ENCODE measurements at regions not wholly inside any gene's neighbourhood (a gene's known extent, or its start where the extent isn't known, plus 50 kb on each side); places are given as distances from the start of the nearest gene placed in this dataset.
"Not testable (repeated sequence)": the region's sequence is repeated elsewhere in the genome, so short reads cannot be mapped to it uniquely, and the experiment has no call there.

- not testable (repeated sequence) for TF ChIP-seq EZH2 (conservative IDR thresholded peaks at IDR 0.05; ENCODE audit: low read depth, low read length); PATZ1 (CRISPR knock-in tag; IDR thresholded peaks at IDR 0.05); FOXJ3 (CRISPR knock-in tag; IDR thresholded peaks at IDR 0.05; ENCODE audit: borderline replicate concordance); MTA3 (CRISPR knock-in tag; IDR thresholded peaks at IDR 0.05); ZMYM3 (CRISPR knock-in tag; IDR thresholded peaks at IDR 0.05); SP1 (IDR thresholded peaks at IDR 0.05); SP1 (CRISPR knock-in tag; IDR thresholded peaks at IDR 0.05); POLR2AphosphoS5 (IDR thresholded peaks at IDR 0.05; ENCODE audit: low read depth, low read length)
- TF ChIP-seq, protein P1, sequence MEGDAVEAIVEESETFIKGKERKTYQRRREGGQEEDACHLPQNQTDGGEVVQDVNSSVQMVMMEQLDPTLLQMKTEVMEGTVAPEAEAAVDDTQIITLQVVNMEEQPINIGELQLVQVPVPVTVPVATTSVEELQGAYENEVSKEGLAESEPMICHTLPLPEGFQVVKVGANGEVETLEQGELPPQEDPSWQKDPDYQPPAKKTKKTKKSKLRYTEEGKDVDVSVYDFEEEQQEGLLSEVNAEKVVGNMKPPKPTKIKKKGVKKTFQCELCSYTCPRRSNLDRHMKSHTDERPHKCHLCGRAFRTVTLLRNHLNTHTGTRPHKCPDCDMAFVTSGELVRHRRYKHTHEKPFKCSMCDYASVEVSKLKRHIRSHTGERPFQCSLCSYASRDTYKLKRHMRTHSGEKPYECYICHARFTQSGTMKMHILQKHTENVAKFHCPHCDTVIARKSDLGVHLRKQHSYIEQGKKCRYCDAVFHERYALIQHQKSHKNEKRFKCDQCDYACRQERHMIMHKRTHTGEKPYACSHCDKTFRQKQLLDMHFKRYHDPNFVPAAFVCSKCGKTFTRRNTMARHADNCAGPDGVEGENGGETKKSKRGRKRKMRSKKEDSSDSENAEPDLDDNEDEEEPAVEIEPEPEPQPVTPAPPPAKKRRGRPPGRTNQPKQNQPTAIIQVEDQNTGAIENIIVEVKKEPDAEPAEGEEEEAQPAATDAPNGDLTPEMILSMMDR (CRISPR knock-in tag; IDR thresholded peaks at IDR 0.05) = not testable (repeated sequence)
- TF ChIP-seq, protein P2, sequence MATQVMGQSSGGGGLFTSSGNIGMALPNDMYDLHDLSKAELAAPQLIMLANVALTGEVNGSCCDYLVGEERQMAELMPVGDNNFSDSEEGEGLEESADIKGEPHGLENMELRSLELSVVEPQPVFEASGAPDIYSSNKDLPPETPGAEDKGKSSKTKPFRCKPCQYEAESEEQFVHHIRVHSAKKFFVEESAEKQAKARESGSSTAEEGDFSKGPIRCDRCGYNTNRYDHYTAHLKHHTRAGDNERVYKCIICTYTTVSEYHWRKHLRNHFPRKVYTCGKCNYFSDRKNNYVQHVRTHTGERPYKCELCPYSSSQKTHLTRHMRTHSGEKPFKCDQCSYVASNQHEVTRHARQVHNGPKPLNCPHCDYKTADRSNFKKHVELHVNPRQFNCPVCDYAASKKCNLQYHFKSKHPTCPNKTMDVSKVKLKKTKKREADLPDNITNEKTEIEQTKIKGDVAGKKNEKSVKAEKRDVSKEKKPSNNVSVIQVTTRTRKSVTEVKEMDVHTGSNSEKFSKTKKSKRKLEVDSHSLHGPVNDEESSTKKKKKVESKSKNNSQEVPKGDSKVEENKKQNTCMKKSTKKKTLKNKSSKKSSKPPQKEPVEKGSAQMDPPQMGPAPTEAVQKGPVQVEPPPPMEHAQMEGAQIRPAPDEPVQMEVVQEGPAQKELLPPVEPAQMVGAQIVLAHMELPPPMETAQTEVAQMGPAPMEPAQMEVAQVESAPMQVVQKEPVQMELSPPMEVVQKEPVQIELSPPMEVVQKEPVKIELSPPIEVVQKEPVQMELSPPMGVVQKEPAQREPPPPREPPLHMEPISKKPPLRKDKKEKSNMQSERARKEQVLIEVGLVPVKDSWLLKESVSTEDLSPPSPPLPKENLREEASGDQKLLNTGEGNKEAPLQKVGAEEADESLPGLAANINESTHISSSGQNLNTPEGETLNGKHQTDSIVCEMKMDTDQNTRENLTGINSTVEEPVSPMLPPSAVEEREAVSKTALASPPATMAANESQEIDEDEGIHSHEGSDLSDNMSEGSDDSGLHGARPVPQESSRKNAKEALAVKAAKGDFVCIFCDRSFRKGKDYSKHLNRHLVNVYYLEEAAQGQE (IDR thresholded peaks at IDR 0.05; ENCODE audit: borderline replicate concordance in 1 of 2, low read depth in 1 of 2, low read length in 2 of 2) = not testable (repeated sequence)
- TF ChIP-seq, protein P3, sequence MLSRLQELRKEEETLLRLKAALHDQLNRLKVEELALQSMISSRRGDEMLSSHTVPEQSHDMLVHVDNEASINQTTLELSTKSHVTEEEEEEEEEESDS (CRISPR knock-in tag; IDR thresholded peaks at IDR 0.05; ENCODE audit: borderline replicate concordance) = not testable (repeated sequence)
- TF ChIP-seq, protein P4, sequence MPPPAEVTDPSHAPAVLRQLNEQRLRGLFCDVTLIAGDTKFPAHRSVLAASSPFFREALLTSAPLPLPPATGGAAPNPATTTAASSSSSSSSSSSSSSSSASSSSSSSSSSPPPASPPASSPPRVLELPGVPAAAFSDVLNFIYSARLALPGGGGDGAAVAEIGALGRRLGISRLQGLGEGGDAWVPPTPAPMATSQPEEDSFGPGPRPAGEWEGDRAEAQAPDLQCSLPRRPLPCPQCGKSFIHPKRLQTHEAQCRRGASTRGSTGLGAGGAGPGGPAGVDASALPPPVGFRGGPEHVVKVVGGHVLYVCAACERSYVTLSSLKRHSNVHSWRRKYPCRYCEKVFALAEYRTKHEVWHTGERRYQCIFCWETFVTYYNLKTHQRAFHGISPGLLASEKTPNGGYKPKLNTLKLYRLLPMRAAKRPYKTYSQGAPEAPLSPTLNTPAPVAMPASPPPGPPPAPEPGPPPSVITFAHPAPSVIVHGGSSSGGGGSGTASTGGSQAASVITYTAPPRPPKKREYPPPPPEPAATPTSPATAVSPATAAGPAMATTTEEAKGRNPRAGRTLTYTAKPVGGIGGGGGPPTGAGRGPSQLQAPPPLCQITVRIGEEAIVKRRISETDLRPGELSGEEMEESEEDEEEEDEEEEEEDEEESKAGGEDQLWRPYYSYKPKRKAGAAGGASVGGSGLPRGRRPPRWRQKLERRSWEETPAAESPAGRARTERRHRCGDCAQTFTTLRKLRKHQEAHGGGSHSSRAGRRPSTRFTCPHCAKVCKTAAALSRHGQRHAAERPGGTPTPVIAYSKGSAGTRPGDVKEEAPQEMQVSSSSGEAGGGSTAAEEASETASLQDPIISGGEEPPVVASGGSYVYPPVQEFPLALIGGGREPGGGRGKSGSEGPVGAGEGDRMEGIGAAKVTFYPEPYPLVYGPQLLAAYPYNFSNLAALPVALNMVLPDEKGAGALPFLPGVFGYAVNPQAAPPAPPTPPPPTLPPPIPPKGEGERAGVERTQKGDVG (CRISPR knock-in tag; IDR thresholded peaks at IDR 0.05; ENCODE audit: borderline replicate concordance) = not testable (repeated sequence)
These were observed 169.0 kb upstream of the ZNF519 start for GRCh38 chr18:14301255-14301654.
